Upper lobe of left lung (tissue), 6 donors: ENCODE measurements at regions not wholly inside any gene's neighbourhood (a gene's known extent, or its start where the extent isn't known, plus 50 kb on each side); places are given as distances from the start of the nearest gene placed in this dataset.

Source experiments
- ATAC-seq, 2 donors: fragments of 200-7000 bp; cut with Tn5 transposase; one replicate each; pipeline ENCODE4 v1.9.1; 2022; ENCODE audit warnings: mild to moderate bottlenecking in 2 of 2, moderate library complexity in 2 of 2; ENCODE audit not compliant: low FRiP score in 2 of 2
- DNase-seq, 2 donors: peaks; one replicate each; pipeline ENCODE4 v3.0.0-alpha.2; 2019 to 2020
- H3K27ac ChIP-seq, 4 donors: fragments of 200-600 bp; sonication (generic); one replicate each; pipeline ENCODE4 v1.5.1; 2016 to 2019
- H3K27me3 ChIP-seq, 4 donors: fragments of 200-600 bp; sonication (generic); one replicate each; pipeline ENCODE4 v1.5.1; 2017 to 2019
- H3K36me3 ChIP-seq, 4 donors: fragments of 200-600 bp; sonication (generic); one replicate each; pipeline ENCODE4 v1.5.1; 2016 to 2019
- H3K4me1 ChIP-seq, 4 donors: fragments of 200-600 bp; sonication (generic); one replicate each; pipeline ENCODE4 v1.5.1; 2018 to 2019
- H3K4me3 ChIP-seq, 4 donors: fragments of 200-600 bp; sonication (generic); one replicate each; pipeline ENCODE4 v1.5.1; 2017 to 2019; ENCODE audit warnings: mild to moderate bottlenecking in 2 of 4, moderate library complexity in 1 of 4
- H3K9me3 ChIP-seq, 4 donors: fragments of 200-600 bp; sonication (generic); one replicate each; pipeline ENCODE4 v1.5.1; 2018 to 2019
- EP300 ChIP-seq, 4 donors: sonication (generic); formaldehyde crosslinking; IDR thresholded peaks; one replicate each; pipeline ENCODE4 v1.5.1; 2017; ENCODE audit warnings: antibody characterized with exemption in 4 of 4, control low read depth in 2 of 4
- POLR2A ChIP-seq, 4 donors: fragments of 450-650 bp; IDR thresholded peaks; one replicate each; pipeline ENCODE4 v1.5.1; 2016 to 2017; ENCODE audit warnings: antibody characterized with exemption in 4 of 4, mild to moderate bottlenecking in 2 of 4
- POLR2AphosphoS5 ChIP-seq, 2 donors: sonication (generic); formaldehyde crosslinking; IDR thresholded peaks; one replicate each; pipeline ENCODE4 v1.5.1; 2017; ENCODE audit warnings: antibody characterized with exemption in 2 of 2
- WGBS, 2 donors: methylation state at CpG; one replicate each; pipeline ENCODE4 v1.1.5; 2017 to 2018; 5-methylcytosine and 5-hydroxymethylcytosine counted together
- TF ChIP-seq, protein P1 (sequence below), 6 experiments: fragments of 450-650 bp in 4 of 6; fragments of 200-600 bp in 2 of 6; sonication (generic) in 2 of 6; IDR thresholded peaks; one replicate each; pipeline ENCODE4 v1.5.1; 2016 to 2019; ENCODE audit warnings: antibody characterized with exemption in 6 of 6
- donor health status: DM: no; HTN: no; CAD: no; lungs with moderate emphysema.
- donor health status: DM: no; HTN: yes; CAD: no; lungs with severe emphysema.

GRCh38 chr18:51543658-51544155, 346.2 kb upstream of the MEX3C start:
- Histone ChIP-seq H3K4me1 (no peaks in the 10 kb centered on the region), H3K9me3 (no peaks in the 10 kb centered on the region), H3K4me3 (no peak overlapping the region), H3K36me3 (no peaks in the 10 kb centered on the region), H3K27ac (no peak overlapping the region), H3K27me3 (no peaks in the 10 kb centered on the region)
- TF ChIP-seq POLR2A (IDR thresholded peaks at IDR 0.05): no peak
- no peak for TF ChIP-seq POLR2AphosphoS5 (IDR thresholded peaks at IDR 0.05)
- no peak for TF ChIP-seq EP300 (IDR thresholded peaks at IDR 0.05)
- TF ChIP-seq, protein P1, sequence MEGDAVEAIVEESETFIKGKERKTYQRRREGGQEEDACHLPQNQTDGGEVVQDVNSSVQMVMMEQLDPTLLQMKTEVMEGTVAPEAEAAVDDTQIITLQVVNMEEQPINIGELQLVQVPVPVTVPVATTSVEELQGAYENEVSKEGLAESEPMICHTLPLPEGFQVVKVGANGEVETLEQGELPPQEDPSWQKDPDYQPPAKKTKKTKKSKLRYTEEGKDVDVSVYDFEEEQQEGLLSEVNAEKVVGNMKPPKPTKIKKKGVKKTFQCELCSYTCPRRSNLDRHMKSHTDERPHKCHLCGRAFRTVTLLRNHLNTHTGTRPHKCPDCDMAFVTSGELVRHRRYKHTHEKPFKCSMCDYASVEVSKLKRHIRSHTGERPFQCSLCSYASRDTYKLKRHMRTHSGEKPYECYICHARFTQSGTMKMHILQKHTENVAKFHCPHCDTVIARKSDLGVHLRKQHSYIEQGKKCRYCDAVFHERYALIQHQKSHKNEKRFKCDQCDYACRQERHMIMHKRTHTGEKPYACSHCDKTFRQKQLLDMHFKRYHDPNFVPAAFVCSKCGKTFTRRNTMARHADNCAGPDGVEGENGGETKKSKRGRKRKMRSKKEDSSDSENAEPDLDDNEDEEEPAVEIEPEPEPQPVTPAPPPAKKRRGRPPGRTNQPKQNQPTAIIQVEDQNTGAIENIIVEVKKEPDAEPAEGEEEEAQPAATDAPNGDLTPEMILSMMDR (IDR thresholded peaks at IDR 0.05): no peak
- ATAC-seq (peak in 1 of 2 donors; percentile 31), DNase-seq (no peak)
- WGBS, 2 donors: 65 to 72% methylated on average over 1 of the region's 1 CpG

- Histone ChIP-seq H3K27ac (no peak overlapping the region), H3K27me3 (no peaks in the 10 kb centered on the region), H3K4me1 (no peaks in the 10 kb centered on the region), H3K9me3 (no peaks in the 10 kb centered on the region), H3K4me3 (no peak overlapping the region), H3K36me3 (no peaks in the 10 kb centered on the region)
- DNase-seq (no peak), ATAC-seq (no peak)
- TF ChIP-seq POLR2A (IDR thresholded peaks at IDR 0.05) (no peak), EP300 (IDR thresholded peaks at IDR 0.05) (no peak), POLR2AphosphoS5 (IDR thresholded peaks at IDR 0.05) (no peak)
- TF ChIP-seq, protein P1 (IDR thresholded peaks at IDR 0.05): no peak
- WGBS, 2 donors: 87 to 88% methylated on average over 4 of the region's 4 CpGs
These were observed 348.0 kb upstream of the MEX3C start for GRCh38 chr18:51545446-51545845.

GRCh38 chr18:51559198-51559901, 361.9 kb upstream of the MEX3C start:
- DNase-seq: no peak
- no peak for ATAC-seq
- H3K9me3 ChIP-seq: peaks cover 0 to 5% (median 0%) of the 10 kb centered on the region in 4 donors
- no peaks in the 10 kb centered on the region for H3K4me1 ChIP-seq
- no peak overlapping the region for H3K4me3 ChIP-seq
- no peaks in the 10 kb centered on the region for H3K36me3 ChIP-seq
- H3K27ac ChIP-seq: no peak overlapping the region
- no peak for TF ChIP-seq POLR2A (IDR thresholded peaks at IDR 0.05)
- TF ChIP-seq POLR2AphosphoS5 (IDR thresholded peaks at IDR 0.05): no peak
- TF ChIP-seq, protein P1 (IDR thresholded peaks at IDR 0.05): no peak
- TF ChIP-seq EP300 (IDR thresholded peaks at IDR 0.05): no peak
- WGBS, 2 donors: 82 to 84% methylated on average over 2 of the region's 2 CpGs
- no peaks in the 10 kb centered on the region for H3K27me3 ChIP-seq

GRCh38 chr18:51559902-51560287, 362.4 kb upstream of the MEX3C start:
- ATAC-seq: no peak
- 88 to 89% methylated on average over 1 of the region's 1 CpG for WGBS, 2 donors
- no peaks in the 10 kb centered on the region for H3K27me3 ChIP-seq
- DNase-seq: no peak
- H3K9me3 ChIP-seq: no peaks in the 10 kb centered on the region
- no peaks in the 10 kb centered on the region for H3K4me1 ChIP-seq
- no peak overlapping the region for H3K27ac ChIP-seq
- no peak for TF ChIP-seq EP300 (IDR thresholded peaks at IDR 0.05)
- TF ChIP-seq, protein P1 (IDR thresholded peaks at IDR 0.05): no peak
- TF ChIP-seq POLR2A (IDR thresholded peaks at IDR 0.05): no peak
- TF ChIP-seq POLR2AphosphoS5 (IDR thresholded peaks at IDR 0.05): no peak
- H3K4me3 ChIP-seq: no peak overlapping the region
- H3K36me3 ChIP-seq: no peaks in the 10 kb centered on the region

- no peaks in the 10 kb centered on the region for H3K36me3 ChIP-seq
- H3K4me3 ChIP-seq: no peak overlapping the region
- H3K27me3 ChIP-seq: no peaks in the 10 kb centered on the region
- no peaks in the 10 kb centered on the region for H3K9me3 ChIP-seq
- no peak for TF ChIP-seq EP300 (IDR thresholded peaks at IDR 0.05)
- TF ChIP-seq, protein P1 (IDR thresholded peaks at IDR 0.05): no peak
- TF ChIP-seq POLR2AphosphoS5 (IDR thresholded peaks at IDR 0.05): no peak
- no peak for TF ChIP-seq POLR2A (IDR thresholded peaks at IDR 0.05)
- DNase-seq (no peak), ATAC-seq (no peak)
- H3K4me1 ChIP-seq: no peaks in the 10 kb centered on the region
- 56 to 59% methylated on average over 2 to 4 of the region's 4 CpGs for WGBS, 2 donors
- no peak overlapping the region for H3K27ac ChIP-seq
These were observed 364.3 kb upstream of the MEX3C start for GRCh38 chr18:51561821-51562220.
